ENCODE measurements at regions not wholly inside any gene's neighbourhood (a gene's known extent, or its start where the extent isn't known, plus 50 kb on each side); places are given as distances from the start of the nearest gene placed in this dataset.

GRCh38 chr3:96039632-96040031 lies 774.8 kb upstream of the EPHA6 start:
- DNase-seq = no peak

DNA sequence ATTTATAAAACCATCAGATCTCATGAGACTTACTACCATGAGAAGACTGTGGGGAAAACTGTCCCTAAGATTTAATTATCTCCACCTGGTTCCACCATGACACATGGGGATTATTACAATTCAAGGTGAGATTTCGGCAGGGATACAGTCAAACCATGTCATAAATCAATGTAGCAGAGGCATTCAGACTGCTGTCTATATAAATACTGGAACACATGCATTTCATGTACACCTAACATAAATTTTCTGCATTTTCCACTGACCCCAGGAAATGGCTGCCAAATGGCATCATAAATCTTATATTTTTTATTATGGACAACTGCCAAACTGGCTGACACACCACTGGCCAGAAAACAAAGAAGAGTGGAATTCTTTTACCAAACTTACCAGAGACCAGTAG lies 755.1 kb upstream of the EPHA6 start:
- no peak for DNase-seq

DNA sequence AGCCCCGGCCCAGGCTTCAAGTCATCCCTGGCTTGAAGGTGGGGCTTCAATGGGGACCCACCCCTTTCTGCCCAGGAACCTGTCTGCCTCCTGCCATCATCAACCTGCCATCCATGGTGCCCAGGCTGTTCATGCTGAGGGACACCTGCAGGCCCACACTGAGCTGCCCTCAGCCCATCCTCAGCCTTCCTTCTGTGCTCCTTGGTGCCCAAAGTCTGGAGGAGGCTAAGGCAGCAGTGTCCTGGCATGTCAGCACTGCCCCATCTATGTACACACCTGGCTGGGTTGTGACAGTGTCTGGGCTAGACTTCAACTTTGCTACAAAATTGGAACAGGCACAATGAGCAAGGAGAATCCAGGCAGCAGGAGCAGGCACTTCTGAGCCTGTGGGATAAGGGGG lies 745.3 kb upstream of the EPHA6 start:
- DNase-seq = no peak

GRCh38 chr3:96070678-96071077 lies 743.7 kb upstream of the EPHA6 start:
- no peak for DNase-seq

DNA sequence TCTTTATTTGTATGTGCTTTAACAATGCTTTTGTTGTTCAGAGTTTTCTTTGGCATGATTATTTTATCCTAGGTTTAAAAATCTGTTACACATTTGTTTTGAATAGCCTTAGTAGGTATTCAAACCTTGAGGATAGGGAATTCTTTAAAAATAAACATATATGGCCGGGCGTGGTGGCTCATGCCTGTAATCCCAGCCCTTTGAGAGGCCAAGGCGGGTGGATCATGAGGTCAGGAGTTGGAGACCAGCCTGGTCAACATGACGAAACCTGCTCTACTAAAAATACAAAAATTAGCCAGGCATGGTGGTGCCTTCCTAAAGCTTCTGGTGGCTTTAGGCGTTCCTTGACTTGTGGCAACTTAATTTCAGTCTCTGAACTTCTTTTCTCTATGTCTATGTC lies 743.3 kb upstream of the EPHA6 start:
- no peak for DNase-seq

DNA sequence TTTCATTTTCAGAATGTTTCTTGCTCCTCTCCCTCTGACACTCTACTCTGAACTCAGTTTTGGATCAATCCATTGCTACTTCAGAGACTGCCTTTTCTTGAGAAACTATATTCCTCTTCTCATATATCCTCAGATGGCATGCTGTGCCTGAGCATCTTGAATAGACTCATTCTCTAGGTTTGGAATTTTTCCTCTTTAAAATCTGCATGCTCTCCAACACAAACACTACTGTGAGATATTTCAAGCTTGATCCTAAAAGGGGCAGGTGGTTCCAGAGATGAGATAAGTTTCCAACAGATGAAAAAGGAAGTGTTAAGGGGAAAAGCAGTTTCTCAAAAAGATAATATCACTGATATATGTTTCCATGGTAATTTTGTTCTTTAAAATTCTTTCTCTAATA lies 742.2 kb upstream of the EPHA6 start:
- DNase-seq = no peak

GRCh38 chr3:96083610-96084009 lies 730.8 kb upstream of the EPHA6 start:
- no peak for DNase-seq

- DNase-seq = no peak
These were observed 728.4 kb upstream of the EPHA6 start for GRCh38 chr3:96086018-96086417.

DNA sequence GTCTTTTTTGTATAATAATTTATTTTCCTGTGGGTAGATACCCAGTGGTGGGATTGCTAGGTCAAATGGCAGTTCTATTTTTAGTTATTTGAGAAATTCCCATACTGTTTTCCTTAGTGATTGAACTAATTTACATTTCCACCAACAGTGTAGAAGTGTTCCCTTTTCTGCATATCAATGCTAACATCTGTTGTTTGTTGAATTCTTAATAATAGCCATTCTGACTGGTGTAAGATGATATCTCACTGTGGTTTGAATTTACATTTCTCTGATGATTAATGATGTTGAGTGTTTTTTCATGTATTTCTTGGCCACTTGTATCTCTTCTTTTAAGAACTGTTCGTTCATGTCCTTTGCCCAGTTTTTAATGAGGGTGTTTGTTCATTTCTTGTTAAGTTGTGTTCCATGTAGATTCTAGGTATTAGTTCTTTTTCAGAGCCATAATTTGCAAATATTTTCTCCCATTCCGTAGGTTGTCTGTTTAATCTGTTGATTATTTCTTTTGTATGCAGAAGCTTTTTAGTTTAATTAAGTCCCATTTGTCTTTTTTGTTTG lies 713.3 kb upstream of the EPHA6 start:
- DNase-seq = no peak

DNA sequence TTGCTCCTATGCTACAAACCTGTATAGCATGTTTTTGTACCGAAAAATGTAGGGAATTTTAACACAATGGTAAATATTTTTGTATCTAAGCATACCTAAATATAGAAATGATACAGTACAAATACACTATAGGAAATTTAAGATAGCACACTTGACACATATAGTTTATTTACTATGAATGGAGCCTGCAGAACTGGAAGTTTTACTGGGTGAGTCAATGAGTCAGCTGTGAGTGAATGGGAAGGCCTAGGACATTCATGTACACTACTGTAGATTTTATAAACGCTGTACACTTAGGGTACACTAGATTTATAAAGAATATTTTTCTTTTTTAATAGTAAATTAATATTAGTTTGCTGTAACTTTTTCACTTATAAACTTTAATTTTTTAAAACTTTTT lies 707.7 kb upstream of the EPHA6 start:
- DNase-seq = no peak
